Keratinocyte (primary cell): ENCODE measurements at regions not wholly inside any gene's neighbourhood (a gene's known extent, or its start where the extent isn't known, plus 50 kb on each side); places are given as distances from the start of the nearest gene placed in this dataset.
"Not testable (repeated sequence)": the region's sequence is repeated elsewhere in the genome, so short reads cannot be mapped to it uniquely, and the experiment has no call there.

Experiments used
- DNase-seq: peaks from one replicate; pipeline ENCODE4 v3.0.0-alpha.2; 2011; ENCODE audit warnings: low read depth, missing footprints, low spot score
- FAIRE-seq: peaks from 2 replicates; lab custom pipeline; 2011; peaks lifted over from hg19 to GRCh38; lab: Jason Lieb, UNC
- H2AFZ ChIP-seq: 2 replicates; pipeline ENCODE4 v1.6.0; 2012; ENCODE audit warnings: low read length, control low read depth, inconsistent platforms; ENCODE audit not compliant: control insufficient read depth
- H3K27ac ChIP-seq: 2 replicates; pipeline ENCODE4 v1.5.1; 2011; ENCODE audit warnings: low read length; ENCODE audit not compliant: control insufficient read depth, insufficient read depth
- H3K27me3 ChIP-seq: 3 replicates; pipeline ENCODE4 v1.6.0; 2011; ENCODE audit warnings: low read length; ENCODE audit not compliant: control insufficient read depth, insufficient read depth; ENCODE audit errors: extremely low read depth
- H3K36me3 ChIP-seq, 2 experiments: 2 replicates in 1 of 2; 3 replicates in 1 of 2; pipeline ENCODE4 v1.5.1; 2011; ENCODE audit warnings: low read length in 2 of 2, mild to moderate bottlenecking in 1 of 2; ENCODE audit not compliant: control insufficient read depth in 2 of 2, insufficient read depth in 2 of 2; ENCODE audit errors: extremely low read depth in 1 of 2
- H3K4me1 ChIP-seq: 3 replicates; pipeline ENCODE4 v1.5.1; 2011; ENCODE audit warnings: low read length; ENCODE audit not compliant: control insufficient read depth, insufficient read depth; ENCODE audit errors: extremely low read depth
- H3K4me2 ChIP-seq: 3 replicates; pipeline ENCODE4 v1.6.0; 2011; ENCODE audit warnings: low read depth, low read length; ENCODE audit not compliant: control insufficient read depth, insufficient read depth; ENCODE audit errors: extremely low read depth
- H3K4me3 ChIP-seq, 3 experiments: fragments of 200-600 bp in 1 of 3; sonication (generic) in 1 of 3; 2 replicates in 2 of 3; 3 replicates in 1 of 3; pipeline ENCODE4 v1.5.1; 2011 to 2016; ENCODE audit warnings: low read length in 3 of 3, mild to moderate bottlenecking in 3 of 3, control low read depth in 2 of 3, inconsistent platforms in 1 of 3, low read depth in 1 of 3, mixed read lengths in 1 of 3, mixed run types in 1 of 3, moderate library complexity in 1 of 3; ENCODE audit not compliant: control insufficient read depth in 2 of 3, insufficient read depth in 2 of 3; ENCODE audit errors: extremely low read depth in 1 of 3
- H3K79me2 ChIP-seq: 2 replicates; pipeline ENCODE4 v1.6.0; 2012; ENCODE audit warnings: low read length; ENCODE audit not compliant: control insufficient read depth, insufficient read depth
- H3K9ac ChIP-seq: 3 replicates; pipeline ENCODE4 v1.6.0; 2011; ENCODE audit warnings: low read length; ENCODE audit not compliant: control insufficient read depth, insufficient read depth; ENCODE audit errors: extremely low read depth
- H3K9me1 ChIP-seq: 3 replicates; pipeline ENCODE4 v1.6.0; 2011; ENCODE audit warnings: low read length; ENCODE audit not compliant: control insufficient read depth, insufficient read depth; ENCODE audit errors: extremely low read depth
- H3K9me3 ChIP-seq: 2 replicates; pipeline ENCODE4 v1.5.1; 2012; ENCODE audit warnings: low read depth, low read length; ENCODE audit not compliant: control insufficient read depth
- H4K20me1 ChIP-seq: 3 replicates; pipeline ENCODE4 v1.6.0; 2011; ENCODE audit warnings: low read length; ENCODE audit not compliant: control insufficient read depth, insufficient read depth; ENCODE audit errors: extremely low read depth
- CTCF ChIP-seq, 3 experiments: IDR thresholded peaks in 1 of 3; conservative IDR thresholded peaks in 1 of 3; optimal IDR thresholded peaks in 1 of 3; 2 replicates in 2 of 3; 3 replicates in 1 of 3; pipeline versions ENCODE3 to v1.5.1; 2011; ENCODE audit warnings: low read length in 3 of 3, mild to moderate bottlenecking in 3 of 3, moderate library complexity in 2 of 3, control low read depth in 1 of 3, inconsistent platforms in 1 of 3; ENCODE audit not compliant: insufficient read depth in 2 of 3; ENCODE audit errors: extremely low read depth in 1 of 3
- EZH2 ChIP-seq: IDR thresholded peaks from one replicate; pipeline ENCODE4 v1.6.1; 2012; ENCODE audit warnings: inconsistent platforms, mild to moderate bottlenecking, low read length, moderate library complexity
- dilution Hi-C: fragments of 300-500 bp; cut with MboI; formaldehyde crosslinking; loops from one replicate; pipeline ENCODE4 v1.7.0; 2020; ENCODE audit warnings: low sequenced_read_pairs; ENCODE audit not compliant: extremely low pct_ligation_motif_present

GRCh38 chr1:147348592-147348991, 106.1 kb downstream of the CHD1L start:
- H3K9me3 ChIP-seq, H3K27me3 ChIP-seq, DNase-seq, H3K4me2 ChIP-seq, H4K20me1 ChIP-seq, H3K4me1 ChIP-seq, dilution Hi-C loops, H3K79me2 ChIP-seq, H3K9me1 ChIP-seq, H3K9ac ChIP-seq, H3K4me3 ChIP-seq, H2AFZ ChIP-seq, FAIRE-seq, H3K27ac ChIP-seq, H3K36me3 ChIP-seq: not testable (repeated sequence)

DNA sequence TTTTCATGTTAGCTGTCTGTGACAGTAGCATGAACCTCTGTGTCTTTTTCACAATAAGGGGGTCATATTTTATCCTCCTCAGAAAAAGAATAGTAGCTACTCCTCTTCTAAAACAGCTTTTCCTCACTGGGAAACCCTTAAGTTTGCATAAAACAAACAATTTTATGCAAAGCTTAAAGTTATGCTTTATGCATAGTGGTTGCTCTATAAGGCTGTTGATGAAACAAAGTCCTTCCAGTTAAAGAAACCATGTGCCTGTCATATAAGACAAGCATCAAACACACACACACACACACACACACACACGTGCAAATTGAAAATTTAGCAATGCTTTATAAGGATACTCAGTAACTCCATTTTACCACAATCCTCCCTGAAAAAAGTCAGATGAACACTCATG, 107.0 kb downstream of the CHD1L start:
- H3K4me2 ChIP-seq: no peak overlapping the region
- no peak overlapping the region for H3K9ac ChIP-seq
- no peak overlapping the region for H3K4me3 ChIP-seq
- FAIRE-seq (no peak), DNase-seq (no peak)
- TF ChIP-seq EZH2 (no peak), CTCF (optimal IDR thresholded peaks at IDR 0.05 in 1 of 3, IDR thresholded peaks at IDR 0.05 in 1 of 3, conservative IDR thresholded peaks at IDR 0.05 in 1 of 3; ENCODE audit: extremely low read depth in 1 of 3, insufficient read depth in 2 of 3, low read length in 3 of 3) (no peak)
- dilution Hi-C loops: no loop called here
- no peak overlapping the region for H3K27ac ChIP-seq
- H3K36me3 ChIP-seq: no peaks in the 10 kb centered on the region
- H2AFZ ChIP-seq: no peak overlapping the region
- no peaks in the 10 kb centered on the region for H4K20me1 ChIP-seq
- H3K4me1 ChIP-seq: no peaks in the 10 kb centered on the region
- no peaks in the 10 kb centered on the region for H3K27me3 ChIP-seq
- no peaks in the 10 kb centered on the region for H3K79me2 ChIP-seq
- H3K9me1 ChIP-seq: no peaks in the 10 kb centered on the region
- no peaks in the 10 kb centered on the region for H3K9me3 ChIP-seq

- dilution Hi-C loops: no loop called here
Observed at GRCh38 chr1:147351140-147351835, 108.8 kb downstream of the CHD1L start.

More at GRCh38 chr1:147351140-147351835, 108.8 kb downstream of the CHD1L start:
- Histone ChIP-seq H4K20me1 (no peaks in the 10 kb centered on the region), H3K79me2 (no peaks in the 10 kb centered on the region), H3K36me3 (no peaks in the 10 kb centered on the region), H3K4me3 (no peak overlapping the region), H3K9me1 (no peaks in the 10 kb centered on the region), H3K4me1 (no peaks in the 10 kb centered on the region), H2AFZ (no peak overlapping the region), H3K9me3 (no peaks in the 10 kb centered on the region), H3K27ac (no peak overlapping the region), H3K4me2 (no peak overlapping the region), H3K27me3 (no peaks in the 10 kb centered on the region), H3K9ac (no peak overlapping the region)
- no peak for FAIRE-seq
- DNase-seq: no peak
- TF ChIP-seq EZH2: no peak
- TF ChIP-seq CTCF (optimal IDR thresholded peaks at IDR 0.05 in 1 of 3, IDR thresholded peaks at IDR 0.05 in 1 of 3, conservative IDR thresholded peaks at IDR 0.05 in 1 of 3; ENCODE audit: extremely low read depth in 1 of 3, insufficient read depth in 2 of 3, low read length in 3 of 3): no peak
